SHP77 (cell line): ENCODE measurements at regions not wholly inside any gene's neighbourhood (a gene's known extent, or its start where the extent isn't known, plus 50 kb on each side); places are given as distances from the start of the nearest gene placed in this dataset.

Experiments
- DNase-seq, 2 experiments: peaks; one replicate each; lab custom pipeline; 2025; lab: John Stamatoyannopoulos, UW

DNA sequence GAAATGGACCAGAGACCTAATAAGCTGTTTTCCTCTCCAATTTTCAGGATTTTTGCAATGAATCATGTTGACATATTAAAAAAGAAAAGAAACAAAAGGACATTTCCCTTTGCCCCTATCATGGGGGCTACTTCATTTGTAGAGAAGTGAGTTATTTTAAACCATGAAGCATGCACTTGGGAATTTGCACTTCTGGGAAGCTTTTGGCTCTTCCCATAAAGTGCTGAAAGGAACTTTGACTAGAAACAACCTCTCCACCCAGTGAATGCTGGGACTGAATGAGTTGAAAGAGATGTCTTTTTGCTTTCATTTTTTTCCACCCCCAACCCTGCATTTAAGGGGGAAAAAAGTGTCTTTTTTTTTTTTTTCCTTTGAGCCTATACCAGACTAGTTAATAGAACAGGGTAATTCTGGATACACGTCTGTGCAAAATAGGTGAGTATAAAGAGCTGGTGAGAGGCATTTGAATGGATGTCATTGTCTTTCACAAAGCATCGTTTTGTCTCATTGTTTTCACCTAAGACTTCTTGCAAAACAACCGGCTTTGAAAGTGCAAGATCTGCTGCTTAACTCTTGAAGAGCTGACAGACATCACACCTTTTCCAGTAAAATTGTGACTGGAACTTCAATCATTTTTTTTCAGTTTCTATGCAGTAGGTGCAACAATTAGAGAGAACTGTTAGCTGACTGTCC, 138.7 kb upstream of the BACH2 start:
- no peak for DNase-seq

DNA sequence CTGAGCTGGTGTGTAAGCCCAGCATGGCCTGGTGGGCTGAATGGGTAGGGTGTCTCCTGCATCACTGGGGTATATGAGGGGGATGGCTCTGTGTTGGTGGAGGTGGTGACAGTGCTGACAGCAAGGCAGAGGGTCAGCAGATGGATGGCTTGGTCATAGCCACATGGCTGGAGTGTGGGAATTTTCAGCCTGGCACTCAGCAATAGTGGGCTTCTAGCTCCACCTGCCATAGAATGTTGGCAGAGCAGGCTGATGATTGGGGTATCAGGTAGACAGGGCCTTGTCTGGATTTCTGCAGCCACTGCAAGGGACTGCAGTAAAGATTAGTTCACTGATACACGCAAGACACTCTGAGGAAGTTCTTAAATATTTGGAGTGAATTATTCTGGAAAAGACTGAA, 137.5 kb upstream of the BACH2 start:
- DNase-seq = no peak

DNA sequence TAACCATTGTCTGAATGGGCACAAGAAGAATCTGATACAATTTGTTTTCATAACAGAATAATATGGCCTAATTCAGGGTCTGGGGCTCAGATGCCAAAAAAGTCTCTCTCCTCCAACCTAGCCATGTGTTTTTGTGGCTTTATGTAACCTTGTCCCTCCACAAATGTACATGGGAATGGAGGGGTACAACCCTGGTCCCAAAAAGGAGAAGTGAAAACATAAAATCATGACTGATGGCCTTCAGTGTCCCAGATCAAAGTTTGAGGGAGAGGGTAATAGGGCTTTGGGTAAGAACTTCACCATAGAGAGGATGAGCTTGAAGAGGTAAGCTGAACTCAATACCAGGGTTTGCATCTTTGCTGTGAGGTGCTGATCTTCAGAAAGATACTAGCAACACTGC, 136.3 kb upstream of the BACH2 start:
- no peak for DNase-seq

DNA sequence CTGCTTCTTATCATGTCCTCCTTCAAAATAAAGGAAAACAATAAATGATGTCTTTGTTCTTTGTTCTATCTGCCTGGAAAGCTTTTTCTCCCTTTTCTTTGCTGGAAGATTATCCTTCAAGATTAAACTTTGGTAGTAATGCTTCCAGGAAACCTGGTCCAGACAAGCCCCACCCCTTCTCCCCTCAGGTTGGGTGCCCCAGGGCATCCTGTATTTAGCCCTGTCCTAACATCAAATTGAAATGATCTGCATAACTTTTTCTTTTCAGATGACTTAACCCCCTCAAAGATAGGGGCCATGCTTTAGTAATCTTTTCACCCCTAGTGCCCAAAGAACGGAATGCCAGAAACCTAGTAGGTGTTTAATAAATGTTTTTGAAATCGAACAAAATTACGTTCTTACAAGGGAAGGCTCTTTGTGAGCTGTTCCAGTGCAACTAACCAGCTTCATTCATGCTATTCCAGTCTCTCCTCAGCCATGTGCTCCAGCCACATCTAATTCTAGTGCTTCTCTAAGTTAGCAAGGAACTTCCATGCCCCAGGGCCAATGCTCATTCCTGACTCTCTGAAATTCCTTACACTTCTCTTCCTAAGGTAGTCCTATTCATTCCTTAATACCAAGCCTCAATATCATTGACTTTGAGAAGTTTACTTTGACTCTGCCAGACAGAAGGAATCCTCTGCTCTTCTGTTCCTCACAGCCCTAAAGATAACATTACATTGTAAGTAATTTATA, 135.6 kb upstream of the BACH2 start:
- no peak for DNase-seq

DNA sequence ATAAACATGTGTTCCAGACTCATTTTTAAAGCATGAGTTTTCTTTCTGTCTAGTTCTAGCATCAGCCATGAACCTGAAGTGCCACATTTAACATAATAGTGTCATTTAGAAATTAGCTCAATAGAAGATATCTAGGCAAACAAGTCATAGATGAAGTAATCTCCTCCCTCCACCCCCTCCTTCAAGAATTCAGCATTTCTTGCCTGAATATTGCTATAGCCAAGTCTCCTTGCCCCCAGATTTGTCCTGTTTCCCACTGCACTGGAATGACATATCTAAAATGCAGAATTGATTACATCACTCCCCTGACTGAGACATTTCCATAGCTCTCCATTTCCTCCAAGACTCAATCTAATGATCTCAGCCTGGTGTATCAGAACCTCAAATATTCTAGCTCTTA, 134.9 kb upstream of the BACH2 start:
- no peak for DNase-seq

DNA sequence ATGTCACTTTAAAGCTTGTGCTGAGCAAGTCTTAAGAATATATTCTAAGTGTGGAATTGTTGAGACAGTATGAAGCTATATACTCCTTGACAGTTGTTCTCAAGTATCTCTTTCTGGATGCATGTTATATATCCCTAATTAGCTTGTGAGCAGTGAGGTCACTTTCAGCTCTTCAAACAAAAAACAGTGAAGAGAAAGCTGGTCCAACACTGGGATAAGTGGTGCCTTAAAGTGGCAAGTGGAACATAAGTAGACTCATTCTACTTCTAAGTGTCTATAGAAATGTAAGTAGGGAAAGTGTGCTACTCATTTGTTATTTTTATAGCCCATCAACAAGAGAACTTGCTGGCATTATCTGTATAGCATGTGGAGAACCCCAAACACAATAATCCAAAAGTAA, 133.1 kb upstream of the BACH2 start:
- no peak for DNase-seq

DNA sequence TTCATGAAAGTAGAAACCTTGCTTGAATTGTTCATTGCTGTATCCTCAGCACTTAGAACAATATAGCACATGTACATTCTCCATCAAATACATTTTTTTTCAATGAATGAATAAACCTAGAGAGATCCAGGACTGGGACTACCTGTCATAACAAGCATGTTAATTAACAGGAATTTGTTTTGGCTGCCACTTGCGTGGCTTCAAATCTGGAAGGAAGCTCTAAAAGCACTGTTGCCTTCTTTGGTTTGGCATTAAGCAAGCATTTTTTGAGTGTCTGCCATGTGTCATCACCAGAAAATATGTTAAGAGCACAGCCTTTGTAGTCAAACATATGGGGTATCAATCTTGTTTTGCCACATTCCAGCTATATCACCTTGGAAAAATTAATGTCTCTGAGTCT, 131.9 kb upstream of the BACH2 start:
- DNase-seq = no peak

DNA sequence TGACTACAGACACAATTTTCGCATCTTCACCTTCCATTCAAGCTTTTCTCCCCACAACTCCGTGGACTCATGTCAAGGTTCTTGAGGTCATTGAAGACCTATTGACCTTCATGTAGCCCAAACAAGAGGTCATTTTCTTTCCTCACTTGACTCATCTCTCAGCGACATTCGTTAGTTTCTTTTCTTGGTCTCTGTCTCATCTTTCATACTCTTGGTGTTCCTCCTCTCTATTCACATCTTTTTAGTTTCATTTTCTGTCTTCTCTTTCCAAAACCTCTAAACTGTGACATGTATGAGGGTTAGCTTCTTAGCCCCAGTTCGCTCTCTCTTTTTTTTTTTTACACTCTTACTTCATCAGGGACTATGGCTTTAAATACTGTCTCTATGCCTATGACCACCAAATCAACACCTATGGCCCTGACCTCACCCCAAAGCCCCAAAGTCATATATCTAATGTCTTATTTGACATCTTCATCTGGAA, 128.6 kb upstream of the BACH2 start:
- DNase-seq = no peak

DNA sequence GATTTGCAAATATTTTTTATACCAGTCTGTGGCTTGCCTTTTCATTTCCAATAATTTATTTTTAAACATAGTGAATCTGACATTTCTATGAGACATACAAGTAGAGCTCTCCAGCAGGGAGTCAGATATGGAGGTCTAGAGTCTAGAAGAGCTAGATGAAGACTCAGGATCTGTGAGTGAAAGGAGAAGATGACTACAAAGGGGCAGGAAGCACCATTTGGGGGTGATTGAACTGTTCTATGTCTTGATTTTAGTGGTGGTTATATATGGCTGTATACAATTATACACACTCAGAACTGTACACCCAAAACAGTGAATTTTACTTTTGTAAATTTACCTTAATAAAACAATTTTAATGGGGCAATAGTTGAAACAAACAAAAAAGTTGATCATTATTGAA, 127.9 kb upstream of the BACH2 start:
- no peak for DNase-seq

DNA sequence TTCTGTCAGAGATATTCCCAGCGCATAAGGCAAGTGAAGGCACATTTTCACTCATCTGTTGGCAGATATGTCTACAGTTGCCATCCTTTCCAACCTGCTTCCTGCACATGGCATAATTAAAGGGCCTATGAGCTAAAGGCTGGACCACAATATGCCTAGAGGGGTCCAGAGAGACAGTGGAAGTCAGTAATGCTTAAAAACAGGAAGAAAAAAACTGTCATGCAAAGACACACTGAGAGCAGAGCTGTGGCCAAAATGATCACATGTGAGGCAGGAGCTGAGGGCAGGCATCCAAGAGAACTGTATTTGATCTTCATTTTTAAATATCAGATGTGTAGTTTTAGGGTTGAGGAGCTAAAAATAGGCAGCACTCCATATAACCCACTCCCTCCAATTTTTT, 125.0 kb upstream of the BACH2 start:
- DNase-seq = no peak

DNA sequence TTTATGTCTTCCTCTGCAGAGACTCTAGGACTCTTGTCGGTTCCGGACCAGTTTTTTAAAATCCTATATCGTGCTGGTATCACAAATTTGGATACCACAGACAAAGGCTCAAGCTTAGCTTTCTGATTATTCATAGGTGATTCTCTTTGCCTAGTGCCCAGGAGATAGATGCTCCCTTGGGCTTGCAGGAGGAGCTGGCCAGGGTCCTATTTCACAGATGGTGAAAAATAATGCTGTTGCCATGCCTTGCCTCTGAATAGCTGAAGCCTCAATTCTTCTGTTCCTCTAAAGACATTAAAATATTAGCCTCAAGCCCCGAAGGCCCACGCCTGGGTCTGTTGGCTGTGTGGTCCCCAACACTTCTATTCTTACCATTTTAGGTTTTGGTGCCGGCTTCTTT, 123.9 kb upstream of the BACH2 start:
- no peak for DNase-seq

DNA sequence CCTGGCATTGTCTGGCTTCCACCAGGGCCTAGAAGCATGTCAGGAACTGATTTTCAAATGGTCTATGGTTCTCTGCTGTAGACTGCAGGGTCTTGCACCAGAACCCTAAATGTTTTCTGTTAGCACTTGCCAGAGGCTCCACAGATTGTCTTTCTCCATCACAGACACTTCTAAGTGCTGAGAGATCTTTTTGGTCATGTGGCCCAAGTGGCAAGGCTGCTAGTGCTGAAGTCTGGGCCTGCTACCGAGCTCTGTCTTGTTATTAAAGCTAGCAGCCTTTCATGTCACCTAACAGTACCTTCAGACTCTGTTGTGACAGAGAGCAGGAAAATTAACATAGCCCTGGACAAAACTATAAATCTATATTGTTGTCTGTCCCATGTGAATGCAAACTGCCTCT, 120.7 kb upstream of the BACH2 start:
- DNase-seq = no peak

DNA sequence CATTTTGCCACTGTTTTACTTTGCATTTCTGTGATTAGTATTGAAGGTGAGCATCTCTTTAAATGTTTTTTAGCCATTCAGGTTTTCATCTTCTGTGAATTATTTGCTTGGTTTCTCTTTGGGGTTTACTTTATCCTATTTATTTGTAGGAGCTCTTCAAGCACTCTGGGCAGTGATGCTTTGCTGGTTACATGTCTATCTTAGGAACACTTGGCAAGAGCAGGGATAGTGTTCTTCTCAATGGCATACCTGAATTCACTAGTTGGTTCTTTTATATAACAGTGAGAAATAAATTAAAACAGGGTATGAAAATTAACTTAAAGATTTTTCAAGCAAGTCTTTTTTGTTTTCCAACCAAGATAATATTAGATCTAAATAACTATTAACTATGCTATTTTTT, 119.7 kb upstream of the BACH2 start:
- DNase-seq = no peak

DNA sequence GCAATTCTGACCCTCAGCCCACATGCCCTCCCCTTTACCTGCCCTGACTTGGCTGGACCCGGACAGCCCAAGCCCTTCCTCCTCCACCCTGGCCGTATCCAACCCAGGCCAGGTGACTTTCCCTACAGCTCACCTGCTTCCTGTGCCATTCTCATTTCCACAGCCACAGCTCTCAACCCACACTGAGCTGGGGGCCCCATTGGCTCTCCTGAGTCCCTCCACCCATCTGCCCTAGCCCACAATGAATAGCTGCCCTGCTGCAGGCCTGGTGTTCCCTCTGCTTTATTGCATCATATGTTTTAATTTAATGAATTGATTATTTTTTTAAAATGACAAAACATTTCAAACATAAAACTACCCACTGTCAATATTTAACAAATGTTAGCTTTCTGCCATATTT, 118.5 kb upstream of the BACH2 start:
- no peak for DNase-seq

DNA sequence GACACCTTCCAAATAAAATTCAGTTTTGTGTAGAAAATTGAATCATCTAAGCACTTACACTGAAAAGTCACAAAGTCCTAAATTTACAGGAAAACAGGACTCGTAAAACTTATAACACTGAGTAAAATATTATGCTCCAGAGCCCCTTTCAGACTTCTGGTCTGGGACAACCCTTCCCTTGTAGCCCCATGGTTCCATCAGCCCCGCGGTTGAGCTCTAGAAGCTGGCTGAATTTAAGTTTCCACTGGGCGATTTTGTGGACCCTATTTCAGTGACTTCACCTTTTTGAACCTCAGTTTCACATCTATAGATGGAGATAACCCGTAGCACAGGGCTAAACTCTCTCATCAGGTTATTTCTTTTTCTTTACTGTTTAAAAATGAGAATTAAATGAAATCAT, 117.7 kb upstream of the BACH2 start:
- no peak for DNase-seq

DNA sequence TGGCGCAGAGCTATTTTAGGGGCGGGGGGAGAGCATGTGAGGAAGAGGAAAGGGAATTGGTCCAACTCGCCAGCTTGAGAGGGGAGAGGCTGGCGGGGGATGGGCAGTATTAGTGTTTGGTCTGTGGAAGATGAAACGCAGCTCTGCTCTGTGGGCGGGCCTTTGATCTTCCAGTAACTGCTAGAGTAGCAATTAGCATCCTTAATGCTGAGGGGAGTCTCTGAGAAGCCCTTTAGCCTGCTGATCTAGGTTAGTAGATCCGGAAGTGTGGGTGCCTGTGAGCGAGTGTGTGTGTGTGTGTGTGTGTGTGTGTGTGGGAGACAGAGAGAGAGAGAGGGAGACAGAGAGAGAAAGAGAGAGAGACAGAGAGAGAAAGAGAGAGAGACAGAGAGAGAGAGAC, 117.2 kb upstream of the BACH2 start:
- DNase-seq = peak; percentile 12 to 41

DNA sequence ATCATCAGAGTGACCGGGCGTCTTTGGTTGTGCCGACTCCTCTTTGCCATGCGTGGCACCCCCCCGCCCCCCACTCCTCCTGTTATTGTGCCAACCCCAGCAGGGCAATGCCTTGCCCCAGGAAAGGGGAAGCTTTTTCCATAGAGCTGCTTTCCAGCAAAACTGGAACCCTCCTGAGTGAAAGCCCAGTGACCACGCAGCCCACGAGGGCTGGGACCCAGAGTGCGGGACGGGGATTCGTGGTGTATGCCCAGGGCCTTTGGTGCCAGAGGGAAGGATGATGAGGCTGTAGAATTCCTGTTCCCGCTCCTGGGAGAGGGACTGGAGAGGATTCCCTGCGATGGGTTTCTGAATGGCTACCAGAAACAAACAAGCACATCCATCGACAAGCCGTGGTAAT, 116.8 kb upstream of the BACH2 start:
- DNase-seq = no peak

DNA sequence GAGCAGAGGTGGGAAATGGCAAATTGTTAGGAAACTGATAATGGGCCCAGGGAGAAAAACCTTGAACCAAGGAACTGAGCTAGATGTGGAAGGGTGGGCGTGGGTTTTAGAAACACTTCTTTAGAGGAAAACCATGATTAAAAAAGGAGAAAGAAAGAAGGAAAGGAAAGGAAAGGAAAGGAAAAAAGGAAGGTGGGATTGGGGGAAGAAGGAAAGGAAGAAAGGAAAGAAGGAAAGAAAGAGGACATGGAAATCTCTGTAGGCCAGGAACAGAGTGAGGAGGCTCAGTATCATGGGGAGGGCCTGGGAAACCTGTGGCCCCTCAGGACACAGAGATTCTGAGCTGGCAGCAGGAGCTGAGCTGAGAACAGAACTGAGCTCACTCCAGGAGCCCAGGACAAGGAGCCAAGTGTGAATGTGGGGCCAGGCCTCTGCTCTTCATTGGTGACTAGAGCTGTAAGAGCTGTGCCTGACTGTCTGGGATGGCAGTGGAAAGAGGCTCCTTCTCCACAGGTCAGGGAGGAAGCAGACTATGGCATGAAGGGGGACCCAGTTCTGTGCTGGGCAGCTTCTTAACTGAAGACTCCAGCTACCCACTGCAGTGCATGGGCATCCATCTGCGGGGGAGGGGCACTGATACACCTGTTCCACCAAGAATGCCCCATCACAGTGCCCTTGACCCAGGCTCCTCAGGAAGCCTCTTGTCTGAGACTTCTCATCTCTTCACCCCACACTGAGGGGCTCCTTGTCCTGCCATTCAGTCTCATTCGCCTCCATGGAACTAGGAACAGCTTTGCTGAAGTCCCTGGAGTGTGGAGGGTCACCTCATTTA, 116.1 kb upstream of the BACH2 start:
- DNase-seq = no peak

DNA sequence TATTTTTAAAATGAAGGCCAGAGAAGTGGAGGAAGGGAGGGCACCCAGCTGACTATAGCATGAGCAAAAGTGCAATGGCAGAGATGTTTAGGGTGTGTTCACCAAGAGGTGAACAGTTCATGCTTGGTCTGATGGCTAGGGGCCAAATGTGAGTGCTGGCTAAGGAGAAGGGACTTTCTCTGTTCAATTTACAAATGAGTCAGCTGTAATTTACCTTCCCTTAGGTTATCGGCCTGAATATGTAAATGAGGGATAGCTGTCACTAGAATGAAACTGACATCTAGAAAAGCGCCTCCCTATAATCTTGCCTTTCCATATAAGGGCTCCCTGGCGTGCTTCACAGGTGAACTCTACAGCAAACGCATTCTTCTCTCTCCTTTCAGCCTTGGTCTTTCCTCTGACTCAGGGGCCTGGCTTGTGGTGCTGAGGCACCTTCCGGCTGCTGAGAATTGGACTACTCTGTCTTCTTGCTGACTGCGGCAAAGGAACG, 114.7 kb upstream of the BACH2 start:
- no peak for DNase-seq

DNA sequence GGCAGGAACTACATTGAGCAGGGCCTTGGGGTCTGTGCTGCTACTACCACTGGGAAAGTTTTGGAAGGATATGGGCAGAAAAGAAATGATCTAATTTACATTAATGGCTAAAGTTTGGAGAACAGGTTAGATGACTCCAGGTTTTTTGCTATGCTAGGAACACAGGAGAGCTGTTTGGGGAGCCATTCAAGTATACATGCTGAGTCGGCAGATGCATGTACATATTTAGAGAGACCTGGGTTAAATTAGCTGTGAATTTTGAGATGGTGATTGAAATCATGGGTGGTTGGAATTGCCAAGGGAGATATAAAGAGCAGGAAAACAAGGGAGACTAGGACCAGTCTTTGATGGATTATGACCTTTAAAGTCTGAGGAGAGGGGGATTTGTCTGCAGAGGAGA, 113.1 kb upstream of the BACH2 start:
- no peak for DNase-seq

DNA sequence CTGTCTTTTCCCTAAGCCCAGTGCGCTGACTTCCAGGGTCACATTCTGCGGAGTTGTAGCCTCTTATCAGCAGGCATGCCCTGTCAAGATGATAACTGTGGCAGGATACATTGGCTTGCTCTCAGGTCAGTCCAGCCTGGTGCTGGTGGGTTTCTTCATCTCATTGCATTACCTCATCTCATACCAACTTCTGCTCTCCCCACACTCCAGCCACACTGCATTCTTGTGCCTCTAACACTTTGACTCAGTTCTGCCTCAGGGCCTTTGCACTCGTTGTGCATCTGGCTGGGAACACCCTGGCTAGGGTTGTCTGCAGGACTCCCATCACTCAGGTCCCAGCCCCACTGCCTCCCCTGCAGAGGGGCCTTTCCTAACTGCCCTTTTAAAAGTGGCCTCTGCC, 110.3 kb upstream of the BACH2 start:
- no peak for DNase-seq

DNA sequence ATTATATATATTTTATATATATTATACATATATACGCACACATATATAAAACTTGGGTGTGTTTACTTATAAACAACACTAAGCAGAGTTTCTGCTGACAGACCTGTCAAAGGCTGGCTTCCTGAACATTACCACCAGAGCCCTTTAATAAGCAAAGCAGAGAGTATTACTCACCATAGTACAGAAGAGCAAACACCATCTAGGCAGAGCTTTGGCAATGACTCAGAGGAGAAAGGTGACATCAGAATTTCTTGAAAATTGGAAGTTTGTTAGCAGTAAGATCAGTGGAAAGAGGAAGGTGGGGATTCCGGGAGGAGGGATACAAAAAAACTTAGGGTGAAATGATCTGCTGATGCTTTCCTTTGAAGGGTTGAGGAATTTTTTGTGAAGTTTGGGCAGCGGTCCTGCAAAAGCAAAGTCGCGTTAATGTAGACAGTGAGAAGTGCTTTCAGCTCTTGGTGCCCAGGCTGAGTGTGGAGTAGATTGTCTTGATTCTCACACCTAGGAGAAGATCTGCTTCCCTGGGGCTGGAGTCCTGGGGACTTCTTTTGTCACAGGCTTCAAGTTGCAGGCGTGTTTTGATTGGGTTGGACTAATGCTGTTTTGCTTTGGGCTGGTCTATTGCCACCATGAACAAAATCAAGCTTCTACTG, 109.6 kb upstream of the BACH2 start:
- DNase-seq = no peak
